Neural progenitor cell (in vitro differentiated cells): ENCODE measurements at regions not wholly inside any gene's neighbourhood (a gene's known extent, or its start where the extent isn't known, plus 50 kb on each side); places are given as distances from the start of the nearest gene placed in this dataset.

Experiments used
- DNase-seq: peaks from one replicate; pipeline ENCODE4 v3.0.0-alpha.2; 2016; ENCODE audit warnings: low spot score
- H2AFZ ChIP-seq: fragments of 200-600 bp; sonication (generic); replicated peaks from 2 replicates; pipeline ENCODE4 v1.6.1; 2016; ENCODE audit warnings: antibody characterized with exemption
- H3F3A ChIP-seq: fragments of 200-600 bp; sonication (generic); 2 replicates; pipeline ENCODE4 v1.6.1; 2016; ENCODE audit warnings: antibody characterized with exemption, low read depth
- H3K27ac ChIP-seq: fragments of 200-600 bp; sonication (generic); 2 replicates; pipeline ENCODE4 v1.5.1; 2016; ENCODE audit warnings: mild to moderate bottlenecking
- H3K27me3 ChIP-seq: fragments of 200-600 bp; sonication (generic); 2 replicates; pipeline ENCODE4 v1.6.1; 2016; ENCODE audit warnings: mild to moderate bottlenecking, moderate library complexity
- H3K36me3 ChIP-seq: fragments of 200-600 bp; sonication (generic); 2 replicates; pipeline ENCODE4 v1.5.1; 2016
- H3K4me1 ChIP-seq: fragments of 200-600 bp; sonication (generic); 2 replicates; pipeline ENCODE4 v1.6.1; 2016; ENCODE audit warnings: mixed run types
- H3K4me2 ChIP-seq: fragments of 200-600 bp; sonication (generic); 2 replicates; pipeline ENCODE4 v1.6.1; 2016
- H3K4me3 ChIP-seq: fragments of 200-600 bp; sonication (generic); 2 replicates; pipeline ENCODE4 v1.5.1; 2016
- H3K79me2 ChIP-seq: fragments of 200-600 bp; sonication (generic); 2 replicates; pipeline ENCODE4 v1.6.1; 2016; ENCODE audit warnings: low read depth
- H3K9ac ChIP-seq: fragments of 200-600 bp; sonication (generic); 2 replicates; pipeline ENCODE4 v1.6.1; 2016
- H3K9me3 ChIP-seq: fragments of 200-600 bp; sonication (generic); 2 replicates; pipeline ENCODE4 v1.5.1; 2016; ENCODE audit warnings: low read depth
- H4K20me1 ChIP-seq: fragments of 200-600 bp; sonication (generic); 2 replicates; pipeline ENCODE4 v1.6.1; 2016; ENCODE audit warnings: low read depth
- H3K27ac Mint-ChIP-seq: 3 replicates; pipeline ENCODE4 v1.8.0; 2021; ENCODE audit warnings: mixed read lengths
- H3K27me3 Mint-ChIP-seq: 2 replicates; pipeline ENCODE4 v1.8.0; 2022; ENCODE audit warnings: low read depth, mild to moderate bottlenecking, inconsistent platforms, moderate library complexity, mixed read lengths; ENCODE audit not compliant: insufficient read depth
- H3K36me3 Mint-ChIP-seq: 3 replicates; pipeline ENCODE4 v1.8.0; 2021; ENCODE audit warnings: mixed read lengths
- H3K4me1 Mint-ChIP-seq: 3 replicates; pipeline ENCODE4 v1.8.0; 2021; ENCODE audit warnings: mixed read lengths
- H3K4me3 Mint-ChIP-seq: 3 replicates; pipeline ENCODE4 v1.8.0; 2021; ENCODE audit warnings: mild to moderate bottlenecking, moderate library complexity, mixed read lengths
- H3K9me3 Mint-ChIP-seq: 3 replicates; pipeline ENCODE4 v1.8.0; 2020; ENCODE audit warnings: mixed read lengths
- EZH2 ChIP-seq: fragments of 200-600 bp; sonication (generic); IDR thresholded peaks from 2 replicates; pipeline ENCODE4 v1.6.1; 2017; ENCODE audit warnings: antibody characterized with exemption, mild to moderate bottlenecking, moderate library complexity
- EZH2phosphoT487 ChIP-seq: fragments of 200-600 bp; sonication (generic); IDR thresholded peaks from 2 replicates; pipeline ENCODE4 v1.6.1; 2017; ENCODE audit warnings: antibody characterized with exemption
- TF ChIP-seq, protein P1 (sequence below): fragments of 200-600 bp; sonication (generic); IDR thresholded peaks from 2 replicates; pipeline ENCODE4 v1.5.1; 2017; ENCODE audit warnings: antibody characterized with exemption, mild to moderate bottlenecking

DNA sequence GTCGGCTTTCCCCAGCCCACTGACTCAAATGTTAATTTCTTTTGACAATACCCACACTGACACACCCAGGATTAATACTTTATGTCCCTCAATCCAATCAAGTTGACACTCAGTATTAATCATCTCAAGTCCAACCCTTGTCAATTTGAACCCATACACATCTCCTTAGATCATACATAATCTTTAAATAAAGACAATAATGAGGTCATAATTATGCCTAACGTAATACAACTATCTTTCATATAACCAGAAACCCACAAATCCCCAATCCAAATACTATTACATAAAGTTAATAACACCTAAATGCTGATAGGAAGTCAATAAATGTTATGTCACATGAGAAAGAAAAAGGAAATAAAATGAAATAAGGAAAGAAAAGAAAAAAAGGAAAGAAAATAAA is 934.2 kb downstream of the CDH9 start:
- Mint-ChIP-seq H3K27me3 (peaks cover 3% of the 10 kb centered on the region), H3K9me3 (no peaks in the 10 kb centered on the region), H3K4me3 (no peak overlapping the region), H3K36me3 (no peaks in the 10 kb centered on the region), H3K27ac (no peak overlapping the region), H3K4me1 (no peaks in the 10 kb centered on the region)
- TF ChIP-seq EZH2phosphoT487 (no peak), EZH2 (no peak)
- TF ChIP-seq, protein P1, sequence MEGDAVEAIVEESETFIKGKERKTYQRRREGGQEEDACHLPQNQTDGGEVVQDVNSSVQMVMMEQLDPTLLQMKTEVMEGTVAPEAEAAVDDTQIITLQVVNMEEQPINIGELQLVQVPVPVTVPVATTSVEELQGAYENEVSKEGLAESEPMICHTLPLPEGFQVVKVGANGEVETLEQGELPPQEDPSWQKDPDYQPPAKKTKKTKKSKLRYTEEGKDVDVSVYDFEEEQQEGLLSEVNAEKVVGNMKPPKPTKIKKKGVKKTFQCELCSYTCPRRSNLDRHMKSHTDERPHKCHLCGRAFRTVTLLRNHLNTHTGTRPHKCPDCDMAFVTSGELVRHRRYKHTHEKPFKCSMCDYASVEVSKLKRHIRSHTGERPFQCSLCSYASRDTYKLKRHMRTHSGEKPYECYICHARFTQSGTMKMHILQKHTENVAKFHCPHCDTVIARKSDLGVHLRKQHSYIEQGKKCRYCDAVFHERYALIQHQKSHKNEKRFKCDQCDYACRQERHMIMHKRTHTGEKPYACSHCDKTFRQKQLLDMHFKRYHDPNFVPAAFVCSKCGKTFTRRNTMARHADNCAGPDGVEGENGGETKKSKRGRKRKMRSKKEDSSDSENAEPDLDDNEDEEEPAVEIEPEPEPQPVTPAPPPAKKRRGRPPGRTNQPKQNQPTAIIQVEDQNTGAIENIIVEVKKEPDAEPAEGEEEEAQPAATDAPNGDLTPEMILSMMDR: no peak
- Histone ChIP-seq H4K20me1 (no peaks in the 10 kb centered on the region), H3K79me2 (no peaks in the 10 kb centered on the region), H3K27ac (no peak overlapping the region), H2AFZ (no peak overlapping the region), H3K9me3 (no peaks in the 10 kb centered on the region), H3K4me2 (no peak overlapping the region), H3K4me1 (no peaks in the 10 kb centered on the region), H3K27me3 (no peaks in the 10 kb centered on the region), H3K36me3 (no peaks in the 10 kb centered on the region), H3F3A (no peaks in the 10 kb centered on the region), H3K4me3 (no peak overlapping the region), H3K9ac (no peak overlapping the region)
- DNase-seq: no peak

DNA sequence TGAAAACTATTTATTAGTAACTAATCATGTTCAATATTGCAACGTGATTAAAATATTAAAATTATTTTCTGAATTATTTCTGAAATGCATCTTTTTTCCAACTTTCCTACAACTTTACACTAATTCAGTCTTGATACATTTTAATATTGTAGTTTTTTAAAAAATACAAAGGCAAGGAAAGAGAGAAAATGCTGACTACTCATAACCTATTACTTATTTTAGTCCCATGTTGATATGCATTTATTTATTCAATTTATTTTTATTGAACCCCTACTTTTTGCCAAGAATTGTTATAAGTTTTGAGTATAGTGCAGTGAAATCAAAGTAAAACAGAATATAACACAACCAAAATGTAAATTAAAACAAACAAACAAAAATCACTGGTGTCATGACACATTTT is 978.2 kb downstream of the CDH9 start:
- Mint-ChIP-seq H3K4me1 (no peaks in the 10 kb centered on the region), H3K4me3 (no peak overlapping the region), H3K9me3 (no peaks in the 10 kb centered on the region), H3K36me3 (no peaks in the 10 kb centered on the region), H3K27me3 (no peaks in the 10 kb centered on the region), H3K27ac (no peak overlapping the region)
- no peak for DNase-seq
- H3F3A ChIP-seq: no peaks in the 10 kb centered on the region
- no peak overlapping the region for H2AFZ ChIP-seq
- no peaks in the 10 kb centered on the region for H3K27me3 ChIP-seq
- no peaks in the 10 kb centered on the region for H4K20me1 ChIP-seq
- no peaks in the 10 kb centered on the region for H3K9me3 ChIP-seq
- TF ChIP-seq, protein P1: no peak
- TF ChIP-seq EZH2phosphoT487: no peak
- no peak for TF ChIP-seq EZH2
- H3K27ac ChIP-seq: no peak overlapping the region
- H3K4me3 ChIP-seq: no peak overlapping the region
- no peak overlapping the region for H3K9ac ChIP-seq
- no peaks in the 10 kb centered on the region for H3K79me2 ChIP-seq
- H3K4me1 ChIP-seq: no peaks in the 10 kb centered on the region
- H3K4me2 ChIP-seq: no peak overlapping the region
- no peaks in the 10 kb centered on the region for H3K36me3 ChIP-seq

GRCh38 chr5:26054594-26054993 is 983.8 kb downstream of the CDH9 start:
- no peak overlapping the region for H3K27ac Mint-ChIP-seq
- DNase-seq: no peak
- Histone ChIP-seq H4K20me1 (no peaks in the 10 kb centered on the region), H3F3A (no peaks in the 10 kb centered on the region), H3K36me3 (no peaks in the 10 kb centered on the region), H3K27me3 (no peaks in the 10 kb centered on the region), H3K9ac (no peak overlapping the region), H3K79me2 (no peaks in the 10 kb centered on the region), H3K4me3 (no peak overlapping the region), H3K27ac (no peak overlapping the region), H2AFZ (no peak overlapping the region), H3K4me1 (no peaks in the 10 kb centered on the region), H3K4me2 (no peak overlapping the region), H3K9me3 (no peaks in the 10 kb centered on the region)
- TF ChIP-seq EZH2 (no peak), EZH2phosphoT487 (no peak)
- TF ChIP-seq, protein P1: no peak
- H3K4me1 Mint-ChIP-seq: no peaks in the 10 kb centered on the region
- H3K27me3 Mint-ChIP-seq: no peaks in the 10 kb centered on the region
- no peaks in the 10 kb centered on the region for H3K36me3 Mint-ChIP-seq
- H3K4me3 Mint-ChIP-seq: no peak overlapping the region
- no peaks in the 10 kb centered on the region for H3K9me3 Mint-ChIP-seq

DNA sequence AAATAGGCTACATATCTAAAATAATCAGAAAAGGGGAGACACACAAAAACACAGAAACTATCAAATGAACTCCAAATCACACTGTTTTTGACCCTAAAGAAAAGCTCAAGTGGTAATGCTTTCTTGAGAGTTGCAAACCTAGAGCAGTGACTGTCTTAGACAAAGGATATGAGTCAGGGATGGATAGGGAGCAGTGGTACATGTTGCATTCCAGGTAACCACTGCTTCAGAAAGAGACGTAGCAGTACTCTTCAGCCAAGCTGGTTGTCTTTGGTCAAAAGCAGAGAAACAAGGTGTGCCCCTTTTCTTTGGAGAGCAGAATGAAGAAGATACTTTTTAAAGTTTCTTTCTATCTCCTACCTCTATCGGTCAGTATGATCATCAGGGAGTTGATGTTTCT is 1003.6 kb downstream of the CDH9 start:
- no peak for DNase-seq
- no peaks in the 10 kb centered on the region for H3K27me3 Mint-ChIP-seq
- TF ChIP-seq, protein P1: no peak
- TF ChIP-seq EZH2 (no peak), EZH2phosphoT487 (no peak)

More for the DNA sequence above, 1003.6 kb downstream of the CDH9 start:
- Histone ChIP-seq H3F3A (no peaks in the 10 kb centered on the region), H3K27me3 (no peaks in the 10 kb centered on the region), H3K9ac (no peak overlapping the region), H3K9me3 (no peaks in the 10 kb centered on the region), H4K20me1 (no peaks in the 10 kb centered on the region), H3K79me2 (no peaks in the 10 kb centered on the region), H3K4me2 (no peak overlapping the region), H3K36me3 (no peaks in the 10 kb centered on the region), H3K4me1 (no peaks in the 10 kb centered on the region), H3K27ac (no peak overlapping the region), H3K4me3 (no peak overlapping the region), H2AFZ (no peak overlapping the region)
- Mint-ChIP-seq H3K4me1 (no peaks in the 10 kb centered on the region), H3K36me3 (no peaks in the 10 kb centered on the region), H3K9me3 (no peaks in the 10 kb centered on the region), H3K27ac (no peak overlapping the region), H3K4me3 (no peak overlapping the region)
